Calu3 (cell line): ENCODE measurements at regions not wholly inside any gene's neighbourhood (a gene's known extent, or its start where the extent isn't known, plus 50 kb on each side); places are given as distances from the start of the nearest gene placed in this dataset.

ENCODE experiments used
- BruUV-seq: library from RNA; stranded (reverse); fragments of 400-500 nt; replicated peaks from 2 replicates; lab custom pipeline; 2021; lab: Mats Ljungman, UMichigan
- CTCF ChIA-PET: fragments of 300-600 bp; sonication (Branson Sonifier 250); formaldehyde crosslinking; loops from one replicate; lab custom pipeline; 2022; ENCODE audit warnings: antibody characterized with exemption; lab: Charles Lee
- DNase-seq: peaks from one replicate; pipeline ENCODE4 v3.0.0; 2022
- H3K27ac Mint-ChIP-seq: one replicate; pipeline ENCODE4 v1.8.0; 2022; ENCODE audit warnings: mixed read lengths; ENCODE audit not compliant: unreplicated experiment
- H3K27me3 Mint-ChIP-seq: one replicate; pipeline ENCODE4 v1.8.0; 2022; ENCODE audit warnings: mixed read lengths; ENCODE audit not compliant: unreplicated experiment
- H3K36me3 Mint-ChIP-seq: one replicate; pipeline ENCODE4 v1.8.0; 2022; ENCODE audit warnings: mild to moderate bottlenecking, moderate library complexity, mixed read lengths; ENCODE audit not compliant: insufficient read depth, unreplicated experiment
- H3K4me1 Mint-ChIP-seq: one replicate; pipeline ENCODE4 v1.8.0; 2022; ENCODE audit warnings: mild to moderate bottlenecking, low read depth, mixed read lengths; ENCODE audit not compliant: unreplicated experiment
- H3K4me3 Mint-ChIP-seq: one replicate; pipeline ENCODE4 v1.8.0; 2022; ENCODE audit warnings: mild to moderate bottlenecking, low read depth, moderate library complexity, mixed read lengths; ENCODE audit not compliant: unreplicated experiment
- H3K9me3 Mint-ChIP-seq: one replicate; pipeline ENCODE4 v1.8.0; 2022; ENCODE audit warnings: low read depth, mixed read lengths; ENCODE audit not compliant: unreplicated experiment
- intact Hi-C: fragments of 100-400 bp; cut with micrococcal nuclease; formaldehyde crosslinking; loops from one replicate; pipeline ENCODE4 v1.10.0; 2022; ENCODE audit not compliant: unreplicated experiment
- TF ChIP-seq, protein P1 (sequence below): fragments of 200-600 bp; IDR thresholded peaks from one replicate; pipeline ENCODE4 v1.8.0; 2022; ENCODE audit warnings: antibody characterized with exemption; ENCODE audit not compliant: unreplicated experiment

DNA sequence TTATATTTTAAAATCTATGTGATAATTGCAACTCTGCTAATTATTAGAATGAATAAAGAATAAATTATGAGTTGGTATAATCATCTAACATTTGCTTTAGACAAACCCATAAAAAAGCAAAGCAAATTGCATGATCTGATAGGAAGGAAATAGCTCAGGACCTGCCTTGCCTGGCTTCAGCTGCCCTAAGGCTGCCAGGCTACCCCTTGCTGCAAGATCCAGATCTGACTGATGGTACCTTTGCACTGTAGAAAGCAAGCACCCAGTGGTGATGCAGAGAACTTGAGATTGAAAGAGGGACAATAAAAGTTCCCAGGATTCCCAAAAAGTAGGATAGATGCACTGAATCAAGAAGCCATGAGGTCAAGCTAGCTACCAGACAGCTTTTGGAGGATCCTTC is 100.9 kb upstream of the FSTL4 start:
- CTCF ChIA-PET = interaction anchor here (1.0 kb wide), 1 partner anchor 50 kb away, joined by 4 read pairs; no protein-coding TSS in a partner anchor
- H3K9me3 Mint-ChIP-seq = no peaks in the 10 kb centered on the region
- no TSS peak for BruUV-seq
- intact Hi-C loops = no loop called here
- H3K4me1 Mint-ChIP-seq = no peaks in the 10 kb centered on the region
- H3K27ac Mint-ChIP-seq = no peak overlapping the region
- TF ChIP-seq, protein P1, sequence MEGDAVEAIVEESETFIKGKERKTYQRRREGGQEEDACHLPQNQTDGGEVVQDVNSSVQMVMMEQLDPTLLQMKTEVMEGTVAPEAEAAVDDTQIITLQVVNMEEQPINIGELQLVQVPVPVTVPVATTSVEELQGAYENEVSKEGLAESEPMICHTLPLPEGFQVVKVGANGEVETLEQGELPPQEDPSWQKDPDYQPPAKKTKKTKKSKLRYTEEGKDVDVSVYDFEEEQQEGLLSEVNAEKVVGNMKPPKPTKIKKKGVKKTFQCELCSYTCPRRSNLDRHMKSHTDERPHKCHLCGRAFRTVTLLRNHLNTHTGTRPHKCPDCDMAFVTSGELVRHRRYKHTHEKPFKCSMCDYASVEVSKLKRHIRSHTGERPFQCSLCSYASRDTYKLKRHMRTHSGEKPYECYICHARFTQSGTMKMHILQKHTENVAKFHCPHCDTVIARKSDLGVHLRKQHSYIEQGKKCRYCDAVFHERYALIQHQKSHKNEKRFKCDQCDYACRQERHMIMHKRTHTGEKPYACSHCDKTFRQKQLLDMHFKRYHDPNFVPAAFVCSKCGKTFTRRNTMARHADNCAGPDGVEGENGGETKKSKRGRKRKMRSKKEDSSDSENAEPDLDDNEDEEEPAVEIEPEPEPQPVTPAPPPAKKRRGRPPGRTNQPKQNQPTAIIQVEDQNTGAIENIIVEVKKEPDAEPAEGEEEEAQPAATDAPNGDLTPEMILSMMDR = no peak
- no peaks in the 10 kb centered on the region for H3K36me3 Mint-ChIP-seq
- no peak overlapping the region for H3K4me3 Mint-ChIP-seq
- peaks cover 97% of the 10 kb centered on the region for H3K27me3 Mint-ChIP-seq
- no peak for DNase-seq

DNA sequence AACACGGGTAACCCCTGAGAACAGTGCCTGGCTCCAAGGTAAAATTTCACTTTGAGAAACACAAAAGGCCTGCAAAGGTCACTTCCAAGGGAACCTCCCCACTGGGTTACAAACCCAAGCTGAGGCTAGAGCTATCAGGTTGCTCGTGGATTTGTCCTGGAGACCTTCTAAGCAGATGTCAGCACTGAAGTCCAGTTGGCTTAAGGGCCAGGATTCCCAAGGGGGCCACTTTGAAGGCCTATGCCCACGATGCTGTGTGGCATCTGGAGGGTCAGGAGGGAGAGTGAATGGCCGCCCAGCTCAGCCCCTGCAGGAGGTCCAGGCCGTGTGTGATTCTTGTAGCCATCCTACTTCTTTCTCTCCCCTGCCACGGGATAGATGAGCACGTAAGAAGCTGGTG is 100.2 kb upstream of the FSTL4 start:
- CTCF ChIA-PET = no interaction called here
- BruUV-seq = no TSS peak
- Mint-ChIP-seq H3K36me3 (no peaks in the 10 kb centered on the region), H3K4me3 (no peak overlapping the region), H3K27me3 (peaks cover 97% of the 10 kb centered on the region), H3K27ac (no peak overlapping the region), H3K4me1 (no peaks in the 10 kb centered on the region), H3K9me3 (no peaks in the 10 kb centered on the region)
- intact Hi-C loops = no loop called here
- TF ChIP-seq, protein P1 = no peak
- no peak for DNase-seq

DNA sequence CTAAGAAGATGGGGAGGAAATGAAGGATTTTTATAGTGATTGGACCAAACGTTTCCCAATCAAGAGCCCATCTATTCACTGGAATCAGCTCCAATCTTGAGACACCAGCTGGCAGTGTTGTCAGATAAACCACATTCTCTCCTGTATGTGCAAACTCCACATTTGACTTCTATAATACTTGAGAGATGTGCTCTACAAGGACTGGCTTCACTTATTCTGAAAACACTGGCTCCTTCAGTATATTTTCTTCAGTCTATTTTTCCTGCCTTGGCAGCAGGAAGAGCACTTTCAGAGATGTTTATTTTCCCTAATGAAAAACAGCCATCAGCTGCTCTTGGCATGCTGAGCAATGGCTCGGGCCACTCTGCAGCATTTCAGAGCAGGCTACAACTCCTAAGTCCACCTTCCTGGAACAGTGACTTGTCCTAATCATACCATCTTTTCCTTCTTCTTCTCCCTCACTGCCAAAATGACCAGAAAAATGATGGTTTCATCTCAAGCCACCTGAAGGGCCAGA is 96.9 kb upstream of the FSTL4 start:
- no peak overlapping the region for H3K4me3 Mint-ChIP-seq
- no peaks in the 10 kb centered on the region for H3K4me1 Mint-ChIP-seq
- intact Hi-C loops = no loop called here
- peaks cover 93% of the 10 kb centered on the region for H3K27me3 Mint-ChIP-seq
- no peaks in the 10 kb centered on the region for H3K9me3 Mint-ChIP-seq
- no peaks in the 10 kb centered on the region for H3K36me3 Mint-ChIP-seq
- TF ChIP-seq, protein P1 = no peak
- CTCF ChIA-PET = no interaction called here
- BruUV-seq = no TSS peak
- no peak overlapping the region for H3K27ac Mint-ChIP-seq
- DNase-seq = no peak

DNA sequence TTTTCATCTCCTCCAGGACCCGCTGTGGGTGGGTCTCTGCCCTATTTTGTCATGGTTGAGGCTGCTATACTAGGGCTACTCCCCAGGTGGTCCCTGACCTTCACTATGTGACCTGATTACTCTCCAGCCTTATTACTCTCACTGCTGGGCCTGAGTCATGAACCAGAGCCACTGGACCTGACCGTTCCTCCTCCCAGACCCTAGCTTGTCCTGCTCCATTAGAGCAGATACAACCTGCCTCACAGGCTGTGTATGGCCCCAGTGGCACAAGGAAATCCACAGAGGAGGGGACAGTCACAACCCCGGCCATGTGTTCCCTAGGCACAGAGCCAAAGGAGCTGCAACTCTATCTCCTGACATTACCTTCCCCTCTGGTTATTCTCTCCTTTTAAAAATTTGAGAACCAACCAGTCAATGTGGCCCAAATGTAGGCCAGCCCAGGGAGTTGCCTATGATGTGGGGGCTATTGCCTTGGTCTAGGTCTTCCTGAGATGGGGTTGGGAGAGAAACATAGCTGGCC is 96.0 kb upstream of the FSTL4 start:
- H3K9me3 Mint-ChIP-seq = no peaks in the 10 kb centered on the region

More for the DNA sequence above, 96.0 kb upstream of the FSTL4 start:
- no peaks in the 10 kb centered on the region for H3K36me3 Mint-ChIP-seq
- no peak overlapping the region for H3K4me3 Mint-ChIP-seq
- H3K27me3 Mint-ChIP-seq = peaks cover 85% of the 10 kb centered on the region
- no peak overlapping the region for H3K27ac Mint-ChIP-seq
- H3K4me1 Mint-ChIP-seq = no peaks in the 10 kb centered on the region
- intact Hi-C loops = no loop called here
- CTCF ChIA-PET = no interaction called here
- TF ChIP-seq, protein P1 = no peak
- DNase-seq = no peak
- no TSS peak for BruUV-seq
